RWPE2 (cell line): ENCODE measurements at regions not wholly inside any gene's neighbourhood (a gene's known extent, or its start where the extent isn't known, plus 50 kb on each side); places are given as distances from the start of the nearest gene placed in this dataset.

Experiments used
- ATAC-seq: fragments of 200-7000 bp; cut with Tn5 transposase; 3 replicates; pipeline ENCODE4 v1.9.1; 2021; ENCODE audit warnings: low read depth
- DNase-seq: peaks from one replicate; pipeline ENCODE4 v3.0.0-alpha.2; 2020; ENCODE audit warnings: low spot score
- H3K27ac ChIP-seq: fragments of 450-650 bp; 2 replicates; pipeline ENCODE4 v1.5.1; 2017; ENCODE audit warnings: mild to moderate bottlenecking; ENCODE audit not compliant: poor library complexity, severe bottlenecking
- H3K27me3 ChIP-seq: fragments of 250-450 bp; sonication (Bioruptor Pico); 2 replicates; pipeline ENCODE4 v1.5.1; 2021; ENCODE audit warnings: mild to moderate bottlenecking, moderate library complexity; ENCODE audit not compliant: insufficient read depth, poor library complexity, severe bottlenecking
- H3K36me3 ChIP-seq: fragments of 250-450 bp; sonication (Bioruptor Pico); 2 replicates; pipeline ENCODE4 v1.5.1; 2020; ENCODE audit warnings: low read depth, mild to moderate bottlenecking, moderate library complexity
- H3K4me1 ChIP-seq: fragments of 250-450 bp; sonication (Bioruptor Pico); 2 replicates; pipeline ENCODE4 v1.5.1; 2021; ENCODE audit warnings: mild to moderate bottlenecking, moderate library complexity; ENCODE audit not compliant: insufficient read depth, poor library complexity, severe bottlenecking
- H3K4me3 ChIP-seq: fragments of 250-450 bp; sonication (Bioruptor Pico); 2 replicates; pipeline ENCODE4 v1.5.1; 2021; ENCODE audit warnings: mild to moderate bottlenecking, moderate library complexity; ENCODE audit not compliant: severe bottlenecking
- H3K9me3 ChIP-seq: fragments of 250-450 bp; sonication (Bioruptor Pico); 2 replicates; pipeline ENCODE4 v1.5.1; 2021; ENCODE audit warnings: mild to moderate bottlenecking, moderate library complexity; ENCODE audit not compliant: severe bottlenecking
- CTCF ChIP-seq: fragments of 450-650 bp; IDR thresholded peaks from one replicate; pipeline ENCODE4 v1.5.1; 2017; ENCODE audit warnings: mild to moderate bottlenecking, moderate library complexity; ENCODE audit not compliant: poor library complexity, severe bottlenecking

DNA sequence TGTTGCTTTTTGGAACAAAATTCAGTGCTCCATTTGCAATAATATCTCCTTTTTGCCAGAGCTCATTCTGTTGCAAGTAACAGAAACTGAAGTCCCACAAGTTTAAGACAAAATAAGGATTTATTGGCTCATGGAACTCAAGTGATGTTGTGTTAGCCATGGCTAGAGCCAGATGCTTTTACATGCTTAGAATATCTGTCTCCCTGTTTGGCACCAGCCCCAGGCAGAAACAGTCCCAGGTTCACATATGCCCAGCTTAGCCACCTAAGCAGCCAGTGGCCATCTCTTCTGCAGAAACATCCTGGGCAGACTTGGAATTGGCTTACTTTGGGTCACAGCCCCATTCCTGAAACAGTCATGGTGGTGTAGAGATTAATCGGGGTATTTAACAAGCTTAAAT lies 540.9 kb upstream of the SGCD start:
- no peak for DNase-seq
- H3K36me3 ChIP-seq, result no peaks in the 10 kb centered on the region
- H3K9me3 ChIP-seq, result peaks cover 4% of the 10 kb centered on the region
- H3K4me1 ChIP-seq, result no peaks in the 10 kb centered on the region
- no peak for ATAC-seq
- TF ChIP-seq CTCF, result no peak
- no peak overlapping the region for H3K4me3 ChIP-seq
- no peaks in the 10 kb centered on the region for H3K27me3 ChIP-seq
- H3K27ac ChIP-seq, result no peak overlapping the region

- ATAC-seq (no peak), DNase-seq (no peak)
- H3K27me3 ChIP-seq, result no peaks in the 10 kb centered on the region
- TF ChIP-seq CTCF, result no peak
- no peak overlapping the region for H3K27ac ChIP-seq
- H3K36me3 ChIP-seq, result no peaks in the 10 kb centered on the region
- no peak overlapping the region for H3K4me3 ChIP-seq
- H3K4me1 ChIP-seq, result no peaks in the 10 kb centered on the region
- peaks cover 19% of the 10 kb centered on the region for H3K9me3 ChIP-seq
Measured at GRCh38 chr5:155792873-155793272, 534.1 kb upstream of the SGCD start.

GRCh38 chr5:155794795-155795194 lies 532.2 kb upstream of the SGCD start:
- H3K4me3 ChIP-seq, result no peak overlapping the region
- peaks cover 14% of the 10 kb centered on the region for H3K9me3 ChIP-seq
- H3K27ac ChIP-seq, result no peak overlapping the region
- DNase-seq (no peak), ATAC-seq (no peak)
- no peaks in the 10 kb centered on the region for H3K4me1 ChIP-seq
- no peaks in the 10 kb centered on the region for H3K27me3 ChIP-seq
- no peak for TF ChIP-seq CTCF
- no peaks in the 10 kb centered on the region for H3K36me3 ChIP-seq

DNA sequence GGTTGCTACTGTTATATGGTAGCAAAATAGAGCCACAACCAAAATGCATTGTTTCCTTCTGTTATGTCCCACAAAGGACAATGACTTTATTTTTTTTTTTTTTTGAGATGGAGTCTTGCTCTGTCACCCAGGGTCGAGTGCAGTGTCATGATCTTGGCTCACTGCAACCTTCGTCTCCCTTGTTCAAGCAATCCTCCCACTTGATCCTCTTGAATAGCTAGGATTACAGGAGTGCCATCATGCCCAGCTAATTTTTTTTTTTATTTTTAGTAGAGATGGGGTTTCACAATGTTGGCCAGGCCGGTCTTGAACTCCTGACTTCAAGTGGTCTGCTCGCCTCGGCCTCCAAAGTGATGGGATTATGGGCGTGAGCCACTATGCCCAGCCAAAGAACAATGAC lies 527.7 kb upstream of the SGCD start:
- TF ChIP-seq CTCF, result no peak
- DNase-seq (no peak), ATAC-seq (no peak)
- Histone ChIP-seq H3K4me3 (no peak overlapping the region), H3K9me3 (peaks cover 8% of the 10 kb centered on the region), H3K36me3 (no peaks in the 10 kb centered on the region), H3K27ac (no peak overlapping the region), H3K4me1 (no peaks in the 10 kb centered on the region), H3K27me3 (no peaks in the 10 kb centered on the region)

DNA sequence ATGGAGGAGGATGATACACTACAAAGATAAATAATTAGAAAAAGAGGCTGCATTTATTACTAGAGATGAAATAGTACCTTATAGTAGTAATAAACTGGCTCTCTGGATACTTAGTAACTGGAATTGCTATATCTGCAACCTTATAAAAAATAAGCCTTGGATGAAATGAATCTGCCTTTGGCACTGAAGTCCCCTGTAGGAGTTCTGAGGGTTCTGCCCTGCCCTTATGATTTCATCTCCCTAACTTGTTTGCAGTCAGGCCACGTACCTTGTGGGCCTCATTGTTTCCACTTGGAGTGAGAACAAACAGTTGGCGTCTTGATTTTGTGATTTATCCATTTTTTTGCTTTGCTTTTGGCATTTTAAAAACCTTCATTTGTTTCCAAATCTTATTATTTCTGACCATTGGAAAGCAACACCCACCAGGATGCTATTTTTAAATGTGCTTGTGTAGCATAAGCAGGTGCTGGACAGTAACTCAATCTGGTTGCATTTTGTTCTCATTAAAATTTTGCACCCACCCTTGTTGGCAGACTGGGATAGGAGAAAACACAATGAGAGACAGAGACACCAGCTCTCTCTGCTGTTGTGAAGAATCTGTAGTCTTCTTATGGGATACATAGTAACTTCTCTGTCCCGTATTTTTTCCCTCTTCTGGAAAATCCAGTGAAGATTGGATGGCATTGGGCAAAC lies 518.9 kb upstream of the SGCD start:
- Histone ChIP-seq H3K9me3 (no peaks in the 10 kb centered on the region), H3K27me3 (no peaks in the 10 kb centered on the region), H3K27ac (no peak overlapping the region), H3K4me1 (no peaks in the 10 kb centered on the region), H3K36me3 (no peaks in the 10 kb centered on the region), H3K4me3 (no peak overlapping the region)
- DNase-seq (no peak), ATAC-seq (no peak)
- no peak for TF ChIP-seq CTCF
